ENCODE measurements at regions not wholly inside any gene's neighbourhood (a gene's known extent, or its start where the extent isn't known, plus 50 kb on each side); places are given as distances from the start of the nearest gene placed in this dataset.

- Histone ChIP-seq H3K4me1 (ENCODE audit: control insufficient read depth, extremely low read depth, insufficient read depth, low read length) (no peaks in the 10 kb centered on the region), H3K9ac (replicated peaks; ENCODE audit: extremely low read depth, insufficient read depth, low read length) (no peak overlapping the region), H3K27me3 (ENCODE audit: control insufficient read depth in 2 of 2, insufficient read depth in 2 of 2, low read length in 2 of 2) (no peaks in the 10 kb centered on the region), H3K79me2 (ENCODE audit: control insufficient read depth, insufficient read depth, low read length) (no peaks in the 10 kb centered on the region), H3K9me3 (replicated peaks; ENCODE audit: control insufficient read depth, insufficient read depth, low read length) (no peaks in the 10 kb centered on the region), H4K20me1 (replicated peaks; ENCODE audit: control insufficient read depth, extremely low read depth, insufficient read depth, low read length) (no peaks in the 10 kb centered on the region), H2AFZ (ENCODE audit: low read depth, low read length) (no peak overlapping the region), H3K4me2 (ENCODE audit: insufficient read depth, low read length) (no peak overlapping the region), H3K4me3 (replicated peaks in 1 of 3; ENCODE audit: insufficient read depth in 1 of 3, low read depth in 1 of 3, low read length in 3 of 3) (no peak overlapping the region), H3K27ac (ENCODE audit: insufficient read depth, low read depth, low read length) (no peak overlapping the region), H3K36me3 (ENCODE audit: control insufficient read depth in 2 of 2, extremely low read depth in 1 of 2, insufficient read depth in 2 of 2, low read length in 2 of 2) (no peaks in the 10 kb centered on the region), H3K9me1 (replicated peaks; ENCODE audit: control insufficient read depth, extremely low read depth, insufficient read depth, low read length) (no peaks in the 10 kb centered on the region)
- intact Hi-C loops (cut with micrococcal nuclease), result no loop called here
- ChIA-PET POLR2A (no interaction called here), CTCF (no interaction called here)
- no TSS peak for BruUV-seq (replicated peaks)
- FAIRE-seq (no peak), DNase-seq (ENCODE audit: low read depth, low spot score) (no peak)
- dilution Hi-C loops (cut with MboI; ENCODE audit: extremely low pct_ligation_motif_present, low sequenced_read_pairs), result no loop called here
- TF ChIP-seq FOS (IDR thresholded peaks at IDR 0.05; ENCODE audit: borderline replicate concordance, insufficient read depth, low read length) (no peak), POLR2AphosphoS5 (IDR thresholded peaks at IDR 0.05; ENCODE audit: insufficient read depth, low read depth, low read length) (no peak), MYC (IDR thresholded peaks at IDR 0.05; ENCODE audit: low read depth, low read length) (no peak), POLR2A (IDR thresholded peaks at IDR 0.05; ENCODE audit: low read depth, low read length) (no peak), JUN (IDR thresholded peaks at IDR 0.05; ENCODE audit: borderline replicate concordance, insufficient read depth, insufficient read length, low read depth) (no peak), CTCF (IDR thresholded peaks at IDR 0.05; ENCODE audit: extremely low read depth in 1 of 2, insufficient read depth in 1 of 2, low read depth in 1 of 2, low read length in 2 of 2) (no peak), EZH2 (IDR thresholded peaks at IDR 0.05; ENCODE audit: borderline replicate concordance, low read depth, low read length, severe bottlenecking) (no peak), MAX (IDR thresholded peaks at IDR 0.05; ENCODE audit: insufficient read depth, insufficient read length) (no peak), GATA2 (IDR thresholded peaks at IDR 0.05; ENCODE audit: insufficient read depth, insufficient read length, low read depth, low read length) (no peak)
These were observed 100.0 kb upstream of the HDAC4 start for GRCh38 chr2:239500574-239501550.
